Astrocyte of the spinal cord (primary cell): ENCODE measurements at regions not wholly inside any gene's neighbourhood (a gene's known extent, or its start where the extent isn't known, plus 50 kb on each side); places are given as distances from the start of the nearest gene placed in this dataset.

Experiments used
- DNase-seq: peaks from one replicate; pipeline ENCODE4 v3.0.0; 2011; ENCODE audit warnings: low read depth, low spot score
- H3K4me3 ChIP-seq: 2 replicates; pipeline ENCODE4 v1.5.1; 2011; ENCODE audit warnings: low read depth, mild to moderate bottlenecking, low read length, moderate library complexity
- in situ Hi-C: cut with HindIII; loops from 2 replicates; pipeline ENCODE4 v1.10.0; 2017; ENCODE audit warnings: low sequenced_read_pairs
- TF ChIP-seq, protein P1 (sequence below): IDR thresholded peaks from 2 replicates; pipeline ENCODE4 v1.5.1; 2012; ENCODE audit warnings: low read depth, mild to moderate bottlenecking, low read length, inconsistent platforms

DNA sequence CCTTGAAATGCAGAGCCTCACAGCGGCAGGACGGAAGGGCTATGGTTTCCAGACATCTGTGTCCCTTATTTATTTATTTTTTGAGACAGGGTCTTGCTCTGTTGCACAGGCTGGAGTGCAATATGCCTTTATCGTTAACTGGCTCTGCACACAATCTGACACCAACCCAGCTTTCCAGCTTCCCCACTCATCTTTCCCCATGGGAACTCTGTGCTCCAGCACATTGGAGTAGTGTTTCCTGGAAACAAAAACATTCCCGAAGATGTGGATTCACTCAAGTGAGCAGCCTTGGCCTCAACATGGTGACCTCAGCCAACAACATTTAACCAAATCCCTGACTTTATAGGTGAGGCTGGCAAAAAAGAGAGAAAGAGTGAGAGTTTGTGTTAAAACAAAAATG, 307.1 kb downstream of the TMEM114 start:
- TF ChIP-seq, protein P1, sequence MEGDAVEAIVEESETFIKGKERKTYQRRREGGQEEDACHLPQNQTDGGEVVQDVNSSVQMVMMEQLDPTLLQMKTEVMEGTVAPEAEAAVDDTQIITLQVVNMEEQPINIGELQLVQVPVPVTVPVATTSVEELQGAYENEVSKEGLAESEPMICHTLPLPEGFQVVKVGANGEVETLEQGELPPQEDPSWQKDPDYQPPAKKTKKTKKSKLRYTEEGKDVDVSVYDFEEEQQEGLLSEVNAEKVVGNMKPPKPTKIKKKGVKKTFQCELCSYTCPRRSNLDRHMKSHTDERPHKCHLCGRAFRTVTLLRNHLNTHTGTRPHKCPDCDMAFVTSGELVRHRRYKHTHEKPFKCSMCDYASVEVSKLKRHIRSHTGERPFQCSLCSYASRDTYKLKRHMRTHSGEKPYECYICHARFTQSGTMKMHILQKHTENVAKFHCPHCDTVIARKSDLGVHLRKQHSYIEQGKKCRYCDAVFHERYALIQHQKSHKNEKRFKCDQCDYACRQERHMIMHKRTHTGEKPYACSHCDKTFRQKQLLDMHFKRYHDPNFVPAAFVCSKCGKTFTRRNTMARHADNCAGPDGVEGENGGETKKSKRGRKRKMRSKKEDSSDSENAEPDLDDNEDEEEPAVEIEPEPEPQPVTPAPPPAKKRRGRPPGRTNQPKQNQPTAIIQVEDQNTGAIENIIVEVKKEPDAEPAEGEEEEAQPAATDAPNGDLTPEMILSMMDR = no peak
- DNase-seq = no peak
- in situ Hi-C loops = no loop called here
- no peak overlapping the region for H3K4me3 ChIP-seq

DNA sequence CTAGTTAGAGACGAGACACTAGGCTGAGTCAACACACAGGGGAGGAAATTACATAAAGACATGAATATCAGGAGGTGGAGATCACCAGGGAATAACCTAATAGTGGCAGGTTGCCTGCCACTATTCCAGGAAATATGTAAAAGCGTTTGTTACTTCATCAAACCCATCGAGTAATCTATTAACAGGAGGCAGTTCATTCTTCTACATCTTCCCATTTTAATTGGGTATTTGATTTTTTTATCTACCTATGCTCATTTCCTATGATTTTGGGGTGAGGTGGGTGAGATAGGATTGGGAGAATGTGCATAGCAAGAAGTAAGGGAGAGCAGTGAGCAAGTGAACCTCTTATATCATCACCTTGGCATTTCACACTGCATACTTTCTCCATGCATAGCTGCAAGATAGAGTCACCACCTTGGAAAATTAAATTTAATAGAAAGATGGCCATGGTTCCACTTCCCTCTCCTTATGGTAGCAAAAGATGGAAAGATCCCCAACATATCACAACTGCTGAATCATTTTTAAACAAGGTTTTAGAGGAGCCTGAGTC, 312.2 kb downstream of the TMEM114 start:
- no peak overlapping the region for H3K4me3 ChIP-seq
- in situ Hi-C loops = no loop called here
- DNase-seq = no peak
- TF ChIP-seq, protein P1 = no peak

DNA sequence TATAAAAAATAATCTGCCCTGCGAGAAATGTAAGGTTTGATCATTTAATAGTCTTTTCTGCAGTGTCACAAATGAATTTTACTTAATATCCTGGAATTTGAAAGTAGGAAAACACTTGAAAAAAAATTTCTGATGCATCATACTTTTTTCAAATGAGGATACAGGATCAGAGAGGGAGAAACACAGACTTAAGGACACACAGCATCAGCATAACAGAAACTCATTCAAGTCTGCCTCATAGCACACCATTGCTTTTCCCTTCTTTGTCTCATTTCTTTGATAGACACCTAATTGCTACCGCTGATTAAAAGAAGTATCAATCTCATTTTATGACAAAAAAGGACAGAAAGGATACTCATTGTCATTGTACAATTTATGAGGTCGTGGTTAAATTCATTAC, 319.0 kb downstream of the TMEM114 start:
- no peak for DNase-seq
- in situ Hi-C loops = no loop called here
- TF ChIP-seq, protein P1 = no peak

DNA sequence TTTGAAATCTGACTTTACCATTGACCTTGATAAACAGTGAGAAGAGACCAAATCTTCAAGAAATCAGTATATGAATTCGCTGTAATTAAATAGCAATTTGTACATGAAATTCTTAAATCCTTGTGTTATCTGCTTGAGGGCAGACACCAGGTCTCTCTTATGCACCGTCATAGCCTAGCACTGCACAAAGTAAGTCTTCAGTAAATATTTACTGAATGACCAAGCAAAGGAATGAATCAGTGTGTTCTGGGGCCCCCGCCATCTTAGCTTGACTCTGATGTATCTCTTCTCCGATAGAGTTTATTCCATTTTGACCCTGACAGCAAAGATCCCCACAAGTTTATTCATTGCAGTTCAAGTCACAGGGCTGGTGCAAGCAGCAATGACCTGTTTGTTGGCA, 328.0 kb downstream of the TMEM114 start:
- TF ChIP-seq, protein P1 = no peak
- no peak overlapping the region for H3K4me3 ChIP-seq
- in situ Hi-C loops = no loop called here

More for the DNA sequence above, 319.0 kb downstream of the TMEM114 start:
- no peak overlapping the region for H3K4me3 ChIP-seq

DNA sequence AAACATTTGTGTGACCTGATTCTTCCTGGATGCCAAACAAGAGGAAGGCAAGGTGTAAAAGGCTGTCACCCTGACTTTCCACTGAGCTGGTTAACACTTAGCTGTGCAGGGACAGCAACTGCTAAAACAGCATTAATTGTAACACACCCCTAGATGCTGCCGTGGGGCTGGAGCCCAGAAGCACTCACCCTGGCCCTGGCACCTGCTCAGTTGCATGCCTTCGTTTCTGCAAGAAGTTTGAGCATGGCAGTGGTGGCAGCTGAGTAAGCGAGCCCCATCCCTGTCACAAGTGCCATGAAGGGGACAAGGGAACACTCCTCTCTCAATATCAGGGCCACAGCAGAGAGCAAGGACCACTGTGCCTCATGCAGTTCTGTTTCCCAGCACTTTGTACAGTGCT, 330.2 kb downstream of the TMEM114 start:
- TF ChIP-seq, protein P1 = no peak
- no peak for DNase-seq
- in situ Hi-C loops = no loop called here
- no peak overlapping the region for H3K4me3 ChIP-seq

More for the DNA sequence above, 328.0 kb downstream of the TMEM114 start:
- DNase-seq = no peak

DNA sequence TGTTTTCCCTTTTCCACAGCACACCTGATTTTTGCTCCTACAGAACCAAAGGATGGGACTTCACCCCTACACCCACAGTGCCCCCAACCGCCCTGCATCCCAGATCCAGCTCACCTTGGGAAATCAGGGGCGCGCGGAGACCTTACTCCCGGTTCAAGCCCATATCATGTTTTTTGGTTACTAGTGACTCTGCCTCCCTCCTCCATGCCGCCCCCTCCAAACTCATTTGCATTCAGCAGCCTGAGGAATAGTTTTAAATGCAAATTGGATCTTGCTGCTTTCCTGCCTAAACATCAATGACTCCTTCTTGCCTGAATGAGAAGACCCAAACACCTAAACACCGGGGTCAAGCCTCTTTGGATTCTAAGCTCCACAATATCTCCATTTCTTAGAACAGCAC, 331.8 kb downstream of the TMEM114 start:
- no peak overlapping the region for H3K4me3 ChIP-seq
- no peak for DNase-seq
- TF ChIP-seq, protein P1 = no peak
- in situ Hi-C loops = no loop called here

DNA sequence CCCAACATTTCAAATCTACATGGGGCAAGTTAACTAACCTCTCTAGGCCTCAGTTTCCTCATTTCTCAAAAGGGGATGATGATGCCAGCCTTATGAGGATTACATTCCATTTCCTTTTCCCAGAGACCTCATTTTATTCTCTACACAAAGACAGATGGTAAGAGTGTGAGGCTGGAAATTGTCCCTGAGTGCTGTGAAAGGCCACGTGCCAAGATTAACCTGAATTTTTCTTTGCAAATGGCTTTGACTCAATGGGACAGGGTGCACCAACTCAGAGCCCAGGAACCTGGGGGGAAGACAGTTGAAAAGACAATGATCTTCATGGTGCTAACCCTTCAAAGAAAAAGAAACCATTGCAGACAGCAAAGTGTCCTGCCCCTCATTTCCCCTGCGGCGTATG, 332.8 kb downstream of the TMEM114 start:
- H3K4me3 ChIP-seq = no peak overlapping the region
- in situ Hi-C loops = no loop called here
- no peak for DNase-seq
- TF ChIP-seq, protein P1 = no peak
